KMS-11 (cell line): ENCODE measurements at regions not wholly inside any gene's neighbourhood (a gene's known extent, or its start where the extent isn't known, plus 50 kb on each side); places are given as distances from the start of the nearest gene placed in this dataset.

Experiments
- H2AFZ ChIP-seq: fragments of 200-600 bp; sonication (generic); 2 replicates; pipeline ENCODE4 v1.6.1; 2016; ENCODE audit warnings: antibody characterized with exemption, mixed run types, low read depth
- H3K27ac ChIP-seq: fragments of 200-600 bp; sonication (generic); 2 replicates; pipeline ENCODE4 v1.6.1; 2016; ENCODE audit warnings: mild to moderate bottlenecking, mixed run types
- H3K27me3 ChIP-seq: fragments of 200-600 bp; sonication (generic); 2 replicates; pipeline ENCODE4 v1.6.1; 2017; ENCODE audit warnings: mild to moderate bottlenecking, low read depth, mixed run types, moderate library complexity; ENCODE audit not compliant: insufficient read depth
- H3K36me3 ChIP-seq: fragments of 200-600 bp; sonication (generic); 2 replicates; pipeline ENCODE4 v1.6.1; 2017; ENCODE audit warnings: mild to moderate bottlenecking, mixed run types; ENCODE audit not compliant: insufficient read depth
- H3K4me1 ChIP-seq: fragments of 200-600 bp; sonication (generic); 2 replicates; pipeline ENCODE4 v1.6.1; 2016; ENCODE audit warnings: mild to moderate bottlenecking, low read depth, mixed run types; ENCODE audit not compliant: poor library complexity, severe bottlenecking
- H3K4me2 ChIP-seq: fragments of 200-600 bp; sonication (generic); 2 replicates; pipeline ENCODE4 v1.7.0; 2016; ENCODE audit warnings: mild to moderate bottlenecking, mixed run types
- H3K4me3 ChIP-seq: fragments of 200-600 bp; sonication (generic); IDR thresholded peaks from 2 replicates; pipeline ENCODE4 v1.6.1; 2017; ENCODE audit warnings: low read depth, low read length, mixed read lengths; ENCODE audit not compliant: insufficient read depth
- H3K79me2 ChIP-seq: fragments of 200-600 bp; sonication (generic); 2 replicates; pipeline ENCODE4 v1.6.1; 2016; ENCODE audit warnings: low read depth, mixed run types; ENCODE audit not compliant: insufficient read depth
- H3K9ac ChIP-seq: fragments of 200-600 bp; sonication (generic); 2 replicates; pipeline ENCODE4 v1.6.1; 2016; ENCODE audit warnings: mild to moderate bottlenecking, mixed run types
- H4K20me1 ChIP-seq: fragments of 200-600 bp; sonication (generic); 2 replicates; pipeline ENCODE4 v1.6.1; 2016; ENCODE audit warnings: mild to moderate bottlenecking, mixed run types; ENCODE audit not compliant: insufficient read depth
- CTCF ChIP-seq: fragments of 200-600 bp; sonication (generic); conservative IDR thresholded peaks from 2 replicates; pipeline ENCODE4 v1.6.1; 2017; ENCODE audit warnings: low read depth, mild to moderate bottlenecking, antibody characterized with exemption, low read length, moderate library complexity, mixed read lengths

- Histone ChIP-seq H3K27ac (no peak overlapping the region), H4K20me1 (no peaks in the 10 kb centered on the region), H3K79me2 (no peaks in the 10 kb centered on the region), H3K9ac (no peak overlapping the region), H3K4me1 (no peaks in the 10 kb centered on the region), H3K36me3 (no peaks in the 10 kb centered on the region), H2AFZ (no peak overlapping the region), H3K4me2 (no peak overlapping the region), H3K4me3 (no peak overlapping the region), H3K27me3 (no peaks in the 10 kb centered on the region)
- TF ChIP-seq CTCF: no peak
These were observed 1003.7 kb downstream of the SLITRK5 start for GRCh38 chr13:88674841-88675240.

DNA sequence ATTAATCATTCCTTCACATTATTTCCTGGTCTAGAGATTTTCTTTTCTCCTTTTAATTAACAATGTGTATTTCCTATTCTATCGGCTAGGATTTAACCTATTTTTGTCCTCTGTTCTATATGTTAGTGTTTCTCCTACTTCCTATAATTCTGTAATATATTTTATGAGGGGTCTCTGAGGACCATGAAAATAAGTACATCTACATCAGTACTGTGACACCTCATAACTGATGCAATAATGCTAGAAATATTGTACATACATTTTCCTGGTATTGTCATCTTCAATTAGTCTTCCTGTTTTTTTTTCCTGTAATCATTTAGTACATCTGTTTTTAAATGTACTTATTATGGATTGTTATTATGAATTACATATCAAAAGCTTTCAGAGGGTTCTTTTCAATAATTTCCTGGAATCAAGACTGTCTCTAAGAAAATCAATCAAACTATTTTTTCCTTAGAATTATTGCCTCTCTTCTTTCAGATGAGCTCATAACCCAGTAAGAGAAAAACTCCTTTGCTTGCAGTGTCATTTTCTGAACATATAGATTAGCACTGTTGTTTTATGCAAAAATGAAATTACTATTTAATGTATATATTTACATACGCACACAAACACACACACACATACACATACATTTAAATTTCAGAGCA, 1004.3 kb downstream of the SLITRK5 start:
- no peak for TF ChIP-seq CTCF
- Histone ChIP-seq H2AFZ (no peak overlapping the region), H3K4me3 (no peak overlapping the region)

DNA sequence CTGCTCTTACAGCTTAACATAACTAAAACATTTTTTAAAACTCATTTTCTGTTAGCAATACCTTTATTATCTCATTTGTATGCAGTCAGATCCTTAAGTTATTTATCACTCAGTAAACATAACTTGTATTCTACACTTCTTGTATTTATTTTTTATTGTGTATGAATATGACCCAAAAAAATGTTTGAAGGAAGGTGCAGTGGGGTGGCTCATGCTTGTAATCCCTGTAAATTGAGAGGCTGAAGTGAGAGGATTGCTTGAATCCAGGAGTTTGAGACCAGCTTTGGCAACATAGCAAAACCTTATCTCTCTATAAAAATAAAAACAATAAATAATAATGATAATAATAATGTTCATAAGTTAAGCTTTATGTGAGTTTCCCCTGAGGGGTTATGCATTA, 1004.8 kb downstream of the SLITRK5 start:
- Histone ChIP-seq H3K4me3 (no peak overlapping the region), H3K9ac (no peak overlapping the region)

More for the DNA sequence above, 1004.3 kb downstream of the SLITRK5 start:
- H3K27ac ChIP-seq: no peak overlapping the region
- H3K36me3 ChIP-seq: no peaks in the 10 kb centered on the region
- no peak overlapping the region for H3K9ac ChIP-seq
- no peaks in the 10 kb centered on the region for H3K4me1 ChIP-seq
- no peak overlapping the region for H3K4me2 ChIP-seq
- H3K79me2 ChIP-seq: no peaks in the 10 kb centered on the region
- H4K20me1 ChIP-seq: no peaks in the 10 kb centered on the region
- no peaks in the 10 kb centered on the region for H3K27me3 ChIP-seq

DNA sequence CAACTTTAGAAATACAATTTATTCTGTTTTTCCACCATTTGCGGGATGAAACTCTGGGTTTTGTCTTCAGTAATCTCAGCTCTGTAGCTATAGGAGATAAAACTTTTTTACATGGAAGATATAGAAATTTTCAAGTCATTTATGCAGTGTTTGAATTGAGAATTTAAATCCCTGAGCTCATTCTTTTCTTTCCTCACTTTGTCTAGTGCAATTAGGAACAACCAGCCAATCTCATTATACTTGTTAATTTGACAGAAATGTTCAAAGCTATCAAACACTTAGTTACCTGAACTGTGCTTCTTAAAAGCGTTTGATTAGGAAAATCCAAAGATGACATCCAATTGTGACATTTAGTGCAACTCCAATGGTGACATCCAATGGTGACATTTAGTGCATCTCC, 1014.3 kb downstream of the SLITRK5 start:
- H3K4me1 ChIP-seq: no peaks in the 10 kb centered on the region
- H3K79me2 ChIP-seq: no peaks in the 10 kb centered on the region
- no peak overlapping the region for H3K4me3 ChIP-seq
- no peaks in the 10 kb centered on the region for H3K27me3 ChIP-seq
- H3K4me2 ChIP-seq: no peak overlapping the region
- no peak overlapping the region for H3K9ac ChIP-seq
- H4K20me1 ChIP-seq: no peaks in the 10 kb centered on the region
- no peaks in the 10 kb centered on the region for H3K36me3 ChIP-seq
- H2AFZ ChIP-seq: no peak overlapping the region
- no peak overlapping the region for H3K27ac ChIP-seq
- no peak for TF ChIP-seq CTCF

More for the DNA sequence above, 1004.8 kb downstream of the SLITRK5 start:
- Histone ChIP-seq H3K4me2 (no peak overlapping the region), H3K4me1 (no peaks in the 10 kb centered on the region), H3K79me2 (no peaks in the 10 kb centered on the region), H3K27me3 (no peaks in the 10 kb centered on the region), H4K20me1 (no peaks in the 10 kb centered on the region), H2AFZ (no peak overlapping the region), H3K36me3 (no peaks in the 10 kb centered on the region), H3K27ac (no peak overlapping the region)
- TF ChIP-seq CTCF: no peak
